GM19455 (cell line): ENCODE measurements at regions not wholly inside any gene's neighbourhood (a gene's known extent, or its start where the extent isn't known, plus 50 kb on each side); places are given as distances from the start of the nearest gene placed in this dataset.

Source experiments
- ATAC-seq: cut with Tn5 transposase; IDR thresholded peaks from one replicate; pipeline ENCODE4 v1.9.1; 2021; ENCODE audit not compliant: unreplicated experiment

DNA sequence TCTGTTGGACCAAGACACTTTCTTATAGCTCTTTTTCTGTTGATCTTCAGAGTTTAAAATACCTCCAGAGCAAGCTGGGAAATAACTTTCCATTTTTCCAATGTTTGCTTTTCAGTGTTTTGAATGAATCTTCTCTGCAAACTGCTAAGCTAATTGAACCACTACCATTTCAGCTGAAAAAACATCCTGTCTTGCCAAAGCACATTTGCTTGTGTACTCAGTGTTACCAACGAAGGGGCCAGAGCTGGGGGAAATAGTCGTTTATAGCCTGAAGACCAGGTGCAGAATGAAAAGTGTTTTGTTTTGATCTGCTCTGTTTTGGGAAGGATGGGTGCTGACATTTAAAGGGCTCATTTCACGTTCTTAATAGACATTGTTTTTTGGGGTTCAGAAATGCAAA, 88.4 kb upstream of the CLNK start:
- no peak for ATAC-seq

DNA sequence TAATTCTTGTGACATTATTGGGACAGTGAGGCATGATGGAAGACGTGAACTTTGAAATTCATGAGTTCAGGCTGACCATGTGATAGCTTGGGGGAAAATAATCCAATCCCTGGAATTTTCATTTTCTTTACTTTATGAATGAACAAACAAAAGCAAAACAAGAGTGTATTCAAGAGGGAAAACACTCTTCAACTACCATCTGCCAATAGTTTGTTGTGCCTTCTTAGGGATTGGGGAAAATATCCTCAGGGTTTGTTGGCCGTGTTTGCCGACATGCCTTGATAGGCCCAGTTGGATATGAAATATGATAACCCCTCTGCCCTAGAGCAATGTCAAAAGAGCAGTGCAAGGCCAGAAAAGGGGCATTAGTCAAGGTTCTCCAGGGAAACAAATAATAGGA, 80.8 kb upstream of the CLNK start:
- ATAC-seq = no peak

DNA sequence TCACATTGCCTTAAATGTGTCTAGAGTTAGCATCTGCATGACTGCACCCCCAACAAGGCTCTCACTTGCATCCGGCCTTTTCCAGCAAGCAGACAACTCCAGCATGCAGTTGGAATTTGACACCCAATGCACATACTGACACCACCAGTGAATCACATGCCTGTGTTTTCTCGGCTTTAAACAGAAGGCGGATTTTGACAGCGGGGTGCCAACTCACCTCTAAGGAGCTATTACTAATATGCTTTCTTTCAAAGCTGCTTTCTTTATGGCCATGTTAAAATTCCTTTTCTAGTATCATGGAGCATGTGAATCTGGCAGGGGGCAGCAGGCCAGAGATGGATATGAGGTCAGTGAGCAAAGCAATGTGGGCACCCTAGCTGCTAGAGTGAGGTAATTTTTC, 78.0 kb upstream of the CLNK start:
- no peak for ATAC-seq

DNA sequence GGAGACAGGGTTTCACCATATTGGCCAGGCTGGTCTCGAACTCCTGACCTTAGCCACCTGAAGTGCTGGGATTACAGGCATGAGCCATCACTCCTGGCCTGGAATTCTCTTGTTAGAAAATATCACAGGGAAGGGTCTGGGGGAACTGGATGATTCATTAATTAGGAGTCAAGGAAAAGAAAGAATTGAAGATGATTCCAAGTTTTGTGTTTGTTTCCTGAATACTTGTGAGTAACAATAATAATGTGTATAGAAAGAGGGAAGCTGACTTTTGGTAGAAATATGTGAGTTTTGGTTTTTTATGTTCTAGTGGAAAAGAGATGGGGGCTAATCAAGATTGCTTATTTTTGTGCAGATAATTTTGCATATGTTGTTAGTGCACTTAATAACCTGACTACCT, 77.3 kb upstream of the CLNK start:
- ATAC-seq = no peak

DNA sequence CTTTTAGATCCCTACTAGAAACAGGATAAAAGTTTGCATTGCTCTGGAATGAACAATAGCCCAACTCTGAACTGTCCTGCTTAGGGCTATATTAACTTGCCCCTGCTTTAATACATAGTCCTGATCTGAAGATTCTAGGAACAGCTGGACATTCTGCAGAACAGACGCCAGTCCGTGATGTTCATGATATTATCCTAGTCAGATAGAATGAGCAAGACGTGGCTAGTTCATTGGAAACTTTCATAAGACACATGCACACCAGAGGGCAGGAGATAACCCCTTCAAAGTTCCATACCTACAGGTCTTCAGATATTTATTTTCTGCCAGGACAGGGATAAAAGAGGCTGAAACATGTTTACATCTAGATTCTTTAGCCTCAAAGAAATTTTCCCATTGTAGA, 75.5 kb upstream of the CLNK start:
- no peak for ATAC-seq

DNA sequence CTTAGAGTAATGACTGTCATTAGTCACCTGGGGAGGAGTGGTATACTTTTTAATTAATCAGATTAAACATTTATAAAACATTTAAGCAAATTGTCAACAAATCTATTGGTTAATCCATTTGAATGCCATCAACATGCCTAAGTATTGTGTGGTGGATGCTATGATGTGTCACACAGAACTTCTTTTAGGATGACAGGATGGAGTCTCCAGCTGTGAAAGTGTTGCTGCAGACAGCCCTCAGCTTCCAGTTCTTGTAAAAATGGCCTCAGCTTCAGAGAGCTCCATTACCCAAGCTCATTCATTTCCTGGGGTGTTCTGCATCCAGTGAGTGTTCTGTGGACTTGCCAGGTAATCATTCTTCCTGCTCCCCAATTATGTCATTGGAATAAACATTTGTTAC, 74.3 kb upstream of the CLNK start:
- ATAC-seq = no peak

DNA sequence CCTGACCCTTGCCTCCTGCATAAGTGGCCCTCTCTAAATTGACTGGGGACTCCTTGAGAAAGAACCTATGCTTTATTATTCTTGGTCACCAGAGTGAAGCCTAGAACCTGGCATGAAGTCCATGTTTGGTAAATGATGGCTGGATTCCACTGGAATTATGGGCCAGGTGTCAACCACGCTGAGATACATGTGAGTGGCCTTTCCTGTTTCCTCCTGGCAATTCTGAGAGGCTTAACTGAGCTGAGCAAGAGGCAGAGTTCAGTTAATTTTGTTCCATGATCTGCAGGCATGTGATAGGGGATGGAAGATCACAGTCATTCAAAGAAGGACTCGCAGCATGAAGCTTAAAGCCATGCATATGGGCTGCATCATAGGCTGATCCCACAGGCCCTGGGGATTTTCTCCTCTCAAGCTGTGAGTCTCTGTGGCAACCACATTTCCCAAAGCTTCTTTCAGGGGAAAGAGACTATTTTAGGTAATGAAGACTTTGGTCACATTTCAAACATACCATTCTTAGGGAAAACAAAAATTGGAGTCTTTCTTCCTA, 69.4 kb upstream of the CLNK start:
- ATAC-seq = no peak

DNA sequence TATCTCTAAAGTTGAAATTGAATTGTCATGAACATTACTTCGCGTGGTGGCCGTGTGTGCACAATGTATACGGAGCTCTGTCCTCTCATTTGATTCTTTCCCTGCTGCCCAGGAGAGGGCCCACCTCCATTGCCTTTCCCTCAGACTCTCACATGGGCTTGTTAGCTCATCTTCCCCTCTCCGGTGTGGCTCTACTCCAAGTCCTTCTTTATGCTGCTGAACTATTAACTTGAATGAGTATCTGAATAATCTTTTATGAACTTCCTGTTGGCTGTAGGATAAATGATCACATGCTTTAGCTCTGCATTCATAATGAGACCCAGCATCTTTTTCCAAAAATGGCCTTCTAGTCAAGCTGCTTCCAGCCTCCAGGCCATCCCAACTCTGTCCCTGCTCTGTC, 68.8 kb upstream of the CLNK start:
- no peak for ATAC-seq

DNA sequence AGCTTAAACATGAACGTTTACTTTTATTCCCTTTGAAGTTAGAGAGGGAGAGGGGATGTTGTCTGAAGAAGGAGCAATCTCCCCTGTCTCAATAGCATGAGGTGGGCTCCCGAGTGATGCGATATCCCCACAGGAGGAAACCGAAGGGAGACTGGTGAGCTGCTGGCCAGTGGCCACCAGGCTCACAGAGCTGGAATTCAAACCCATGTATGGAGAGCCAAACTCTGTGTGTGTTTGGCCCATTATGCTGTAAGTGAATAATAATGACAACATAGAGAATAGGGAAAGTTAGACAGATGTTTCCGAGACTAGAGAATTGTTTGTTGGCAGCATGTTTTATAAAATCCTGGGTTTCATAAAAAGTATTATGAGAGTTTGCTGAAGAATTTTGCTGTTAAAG, 66.1 kb upstream of the CLNK start:
- ATAC-seq = no peak

DNA sequence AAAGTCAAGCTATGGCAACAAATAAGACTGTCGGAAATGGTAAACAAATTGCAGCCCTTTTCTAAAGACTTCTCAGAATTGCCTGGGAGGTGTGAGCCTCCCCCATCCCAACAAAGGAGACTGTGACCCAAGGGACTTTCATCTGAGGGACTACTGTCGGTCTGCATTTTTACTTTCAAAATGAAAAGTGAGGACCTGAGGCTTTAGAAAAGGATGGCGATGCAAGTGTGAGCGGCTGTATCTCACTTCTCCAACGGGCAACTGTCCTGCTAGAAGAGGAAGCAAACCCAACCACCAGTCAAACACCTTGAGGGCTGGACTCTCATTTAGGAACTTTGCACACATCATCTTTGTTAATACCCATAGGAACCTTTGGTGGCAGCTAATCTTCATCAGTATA, 62.6 kb upstream of the CLNK start:
- no peak for ATAC-seq

DNA sequence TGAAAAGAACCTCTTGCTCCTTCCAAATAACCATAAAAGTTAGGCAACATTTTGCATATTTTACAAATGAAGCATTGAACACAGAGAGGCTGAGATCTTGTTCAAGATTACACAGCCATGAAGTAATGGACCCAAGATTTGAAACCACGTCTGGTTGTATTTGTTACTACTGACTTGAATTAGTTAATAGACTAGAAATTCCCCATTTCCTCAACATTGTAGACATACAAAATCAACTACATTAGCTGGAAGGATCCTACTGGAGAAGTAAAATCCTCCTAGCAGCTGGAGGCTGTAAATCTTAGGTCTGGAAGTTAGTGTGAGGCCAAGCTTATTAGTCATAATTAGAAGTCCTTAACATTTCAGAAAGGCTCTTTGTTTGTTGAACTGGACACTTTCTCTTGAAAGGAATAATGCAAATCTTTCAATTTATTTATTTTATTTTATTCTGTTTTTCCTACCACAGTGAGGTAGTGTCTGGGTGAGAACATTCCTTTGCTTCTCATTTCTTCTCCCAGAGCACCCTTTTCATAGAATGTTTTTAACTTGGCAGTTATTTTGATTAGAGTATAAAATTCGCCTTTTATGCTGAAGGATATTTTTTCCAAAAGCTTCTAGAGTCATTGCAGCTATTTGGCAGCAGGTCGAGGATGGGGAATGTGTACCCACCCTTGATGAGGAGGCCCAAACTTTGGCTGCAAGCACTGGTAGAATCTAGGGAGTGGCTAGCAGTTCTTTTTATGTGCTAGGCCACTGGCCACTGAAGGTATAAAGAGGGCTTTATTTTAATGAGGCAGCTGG, 62.0 kb upstream of the CLNK start:
- no peak for ATAC-seq

DNA sequence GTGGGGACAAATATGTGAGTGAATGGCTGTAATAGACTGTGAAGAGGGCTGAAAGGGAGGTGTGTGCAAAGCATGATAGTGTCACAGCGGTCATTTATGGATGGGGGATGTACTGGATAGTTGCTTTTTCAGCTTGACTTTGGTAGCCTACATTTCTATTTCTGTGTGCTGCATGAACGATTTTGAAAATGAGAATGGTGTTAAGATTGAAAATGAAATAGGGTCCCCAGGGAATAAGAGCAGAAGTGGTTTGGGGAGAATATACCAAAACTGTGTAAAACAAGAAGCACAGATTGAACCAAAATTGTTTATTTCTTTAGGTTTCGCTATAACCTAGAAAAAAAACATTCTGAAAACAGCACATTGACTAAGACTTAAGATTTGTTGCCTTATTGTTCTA, 58.8 kb upstream of the CLNK start:
- ATAC-seq = peak; percentile 70

DNA sequence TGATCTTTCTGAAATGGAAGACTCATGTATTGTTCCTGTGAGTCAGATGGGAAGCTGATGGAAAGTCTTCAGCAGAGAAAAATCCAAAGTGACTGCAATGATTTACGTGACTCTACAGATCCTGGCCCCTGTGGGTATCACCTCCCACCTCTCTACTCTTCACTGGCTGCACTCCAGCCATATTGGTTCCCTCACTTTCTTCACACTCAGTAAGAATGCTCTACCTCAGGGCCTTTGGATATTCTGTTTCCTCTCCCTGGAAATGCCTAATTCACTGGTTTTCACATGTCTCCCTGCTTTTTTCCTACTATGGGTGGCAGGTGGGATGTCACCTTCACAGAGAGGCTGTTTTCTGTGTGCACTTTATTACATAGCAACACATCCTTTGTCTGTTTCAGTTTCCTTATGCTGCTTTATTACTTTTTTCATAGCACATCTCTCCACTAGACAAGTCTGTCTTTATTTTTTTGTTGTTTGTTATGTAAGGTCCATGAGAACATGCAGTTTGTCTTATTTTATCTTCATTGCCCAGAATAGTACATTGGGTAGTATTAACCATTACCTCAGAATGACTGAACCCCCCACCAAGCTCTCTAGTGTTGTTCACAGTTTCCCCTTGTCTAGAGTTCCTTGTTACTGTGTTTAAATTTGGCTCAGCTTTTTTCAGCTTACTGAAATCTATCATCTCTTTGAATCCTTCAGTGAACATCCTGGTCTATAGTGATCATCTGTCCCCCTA, 57.6 kb upstream of the CLNK start:
- ATAC-seq = peak; percentile 40

DNA sequence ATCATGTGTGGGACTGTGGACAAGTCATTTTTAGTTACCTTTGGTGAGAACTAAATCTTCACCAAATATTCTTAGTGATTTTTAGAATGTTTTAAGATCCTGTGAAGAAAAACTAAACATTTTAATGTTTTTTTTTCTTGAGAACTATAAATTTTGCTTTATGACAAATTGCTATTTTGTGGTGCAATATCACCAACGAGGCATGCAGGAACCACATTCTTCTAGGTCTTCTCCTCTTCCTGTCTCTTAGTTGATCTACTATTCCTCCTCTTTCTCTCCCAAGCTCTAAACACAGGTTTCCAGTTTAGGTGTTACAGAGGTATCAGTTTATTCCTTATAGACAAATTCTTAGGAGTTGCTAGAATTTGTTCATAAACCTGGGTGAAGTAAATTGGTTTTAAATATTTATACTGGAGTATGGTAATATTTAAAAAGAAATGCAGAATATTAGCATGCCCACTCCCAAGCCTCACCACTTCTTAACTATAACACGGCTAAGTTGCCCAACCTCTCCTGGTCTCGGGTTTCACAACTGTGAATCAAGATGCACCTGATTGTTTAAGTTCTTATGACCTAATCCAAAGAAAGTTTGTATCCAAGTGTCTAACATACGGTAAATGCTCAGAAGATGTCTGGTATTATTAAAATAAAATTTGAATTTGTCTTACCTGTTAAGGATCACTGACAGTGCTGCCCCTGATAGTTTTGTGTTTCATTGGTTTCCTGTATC, 56.5 kb upstream of the CLNK start:
- no peak for ATAC-seq

DNA sequence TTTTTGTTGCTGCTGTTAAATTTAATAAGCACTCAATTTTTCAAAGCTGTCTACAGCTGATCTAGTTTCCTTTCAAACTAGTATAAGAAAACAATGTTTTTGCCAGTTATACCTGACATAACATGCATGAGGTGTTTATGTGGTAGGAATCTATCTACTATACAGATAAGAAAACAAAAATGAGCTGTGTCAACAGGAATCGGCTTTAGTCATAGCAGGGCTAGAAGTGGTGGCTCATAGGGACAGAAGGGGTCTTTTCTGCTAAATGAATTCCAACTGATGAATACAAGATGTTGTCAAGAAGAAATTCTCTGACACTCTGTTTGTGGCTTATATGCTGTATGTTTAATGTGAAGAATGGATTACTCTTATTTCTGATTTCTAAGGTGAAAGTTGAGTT, 55.7 kb upstream of the CLNK start:
- no peak for ATAC-seq

DNA sequence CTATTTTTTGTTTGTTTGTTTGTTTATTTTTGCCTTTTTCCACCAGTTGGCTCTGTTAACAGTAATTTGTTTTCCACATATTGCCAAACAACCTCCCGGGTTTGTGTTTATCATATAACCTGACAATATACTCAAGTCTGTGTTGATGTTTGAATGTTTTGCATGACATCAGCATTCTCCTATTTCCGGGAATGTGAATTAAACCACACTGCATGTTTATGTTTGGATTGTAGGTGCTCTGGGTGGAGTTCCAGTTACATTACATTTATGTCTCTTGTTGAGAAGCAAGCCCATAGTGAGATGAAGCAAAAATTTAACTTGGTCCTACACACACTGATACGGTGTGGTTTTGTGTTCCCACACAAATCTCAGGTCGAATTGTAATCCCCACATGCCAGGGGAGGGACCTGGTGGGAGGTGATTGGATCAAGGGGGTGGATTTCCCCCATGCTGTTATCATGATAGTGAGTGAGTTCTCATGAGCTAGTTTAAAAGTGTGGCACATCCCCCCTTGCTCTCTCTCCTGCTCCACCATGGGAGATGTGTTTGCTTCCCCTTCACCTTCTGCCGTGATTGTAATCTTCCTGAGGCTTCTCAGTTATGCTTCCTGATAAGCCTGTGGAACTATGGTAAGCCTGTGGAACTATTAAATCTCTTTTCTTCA, 54.4 kb upstream of the CLNK start:
- ATAC-seq = no peak

DNA sequence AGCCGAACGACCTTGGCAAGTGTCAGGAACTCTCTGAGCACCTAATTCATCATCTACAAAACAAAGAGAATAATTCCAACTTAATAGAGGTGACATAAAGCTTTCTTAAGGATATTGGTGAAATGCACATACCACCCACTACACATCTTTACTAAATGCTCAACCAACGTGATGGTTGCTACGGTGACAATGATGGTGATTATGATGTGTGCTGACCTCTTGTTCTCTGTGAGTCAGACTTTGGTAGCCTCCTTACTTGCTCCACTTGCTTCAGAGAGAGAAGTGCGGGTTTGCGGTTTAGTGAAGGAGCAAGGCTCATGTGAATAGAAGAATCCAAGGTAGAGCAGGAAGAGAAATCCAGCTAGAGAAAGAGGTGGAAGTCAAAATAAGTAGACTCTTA, 52.8 kb upstream of the CLNK start:
- no peak for ATAC-seq

DNA sequence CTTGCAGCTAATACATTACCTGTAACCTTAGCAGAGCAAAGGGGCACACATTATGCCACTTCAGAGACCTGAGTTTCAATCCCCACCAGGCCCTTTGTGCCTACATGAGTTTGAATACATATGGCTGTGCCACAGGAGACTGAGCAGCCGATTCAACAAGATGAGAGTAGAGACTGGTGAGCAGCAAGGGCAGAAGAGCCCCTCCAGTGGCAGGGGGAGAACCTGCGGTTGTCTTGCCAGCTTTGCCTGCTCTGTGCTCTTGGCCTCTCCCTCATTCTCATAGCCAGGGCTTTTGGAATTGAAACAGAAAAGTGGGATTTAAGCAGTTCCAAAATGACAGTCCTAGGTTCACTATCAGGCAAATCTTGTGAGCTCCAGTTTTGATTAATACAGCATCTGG, 52.3 kb upstream of the CLNK start:
- no peak for ATAC-seq

DNA sequence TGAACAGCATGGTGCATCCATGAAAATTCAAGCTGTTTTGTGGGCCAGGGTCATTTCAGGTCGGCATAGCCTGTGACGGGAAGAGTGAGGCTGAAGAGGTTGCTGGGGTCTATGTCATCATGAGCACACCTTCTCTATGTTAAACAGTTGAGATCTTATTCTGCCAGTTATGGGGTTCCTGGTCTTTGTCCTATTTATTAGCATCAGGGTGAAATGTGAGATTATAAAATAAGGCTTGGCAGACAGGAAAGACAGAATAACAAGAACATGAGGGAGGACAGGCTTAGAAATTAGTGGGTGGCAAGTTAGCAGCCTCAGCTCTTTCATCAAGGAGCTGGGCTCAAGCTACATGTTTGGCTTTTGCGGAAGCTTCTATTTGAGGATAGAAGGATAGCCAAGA, 51.7 kb upstream of the CLNK start:
- ATAC-seq = no peak

DNA sequence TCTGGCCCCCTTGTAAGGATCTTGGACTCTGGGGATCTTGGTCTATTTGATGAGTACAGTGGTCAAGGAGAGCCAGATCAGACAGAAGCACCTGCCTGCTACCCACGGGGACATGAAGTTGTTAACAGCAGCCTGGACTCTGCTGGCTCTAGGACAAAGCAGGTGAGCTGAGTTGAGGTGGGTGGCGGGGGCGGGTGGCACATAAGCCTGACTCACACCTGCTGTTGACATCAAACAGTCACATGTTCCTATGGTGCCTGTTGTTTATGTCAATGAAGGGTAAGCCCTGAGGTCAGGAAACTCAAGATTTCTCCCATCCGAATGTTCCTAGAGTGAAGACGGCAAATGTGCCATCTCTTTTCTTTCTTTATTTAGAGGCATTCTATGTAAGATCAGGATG, 50.1 kb upstream of the CLNK start:
- no peak for ATAC-seq
